ENCODE measurements at regions not wholly inside any gene's neighbourhood (a gene's known extent, or its start where the extent isn't known, plus 50 kb on each side); places are given as distances from the start of the nearest gene placed in this dataset.

DNA sequence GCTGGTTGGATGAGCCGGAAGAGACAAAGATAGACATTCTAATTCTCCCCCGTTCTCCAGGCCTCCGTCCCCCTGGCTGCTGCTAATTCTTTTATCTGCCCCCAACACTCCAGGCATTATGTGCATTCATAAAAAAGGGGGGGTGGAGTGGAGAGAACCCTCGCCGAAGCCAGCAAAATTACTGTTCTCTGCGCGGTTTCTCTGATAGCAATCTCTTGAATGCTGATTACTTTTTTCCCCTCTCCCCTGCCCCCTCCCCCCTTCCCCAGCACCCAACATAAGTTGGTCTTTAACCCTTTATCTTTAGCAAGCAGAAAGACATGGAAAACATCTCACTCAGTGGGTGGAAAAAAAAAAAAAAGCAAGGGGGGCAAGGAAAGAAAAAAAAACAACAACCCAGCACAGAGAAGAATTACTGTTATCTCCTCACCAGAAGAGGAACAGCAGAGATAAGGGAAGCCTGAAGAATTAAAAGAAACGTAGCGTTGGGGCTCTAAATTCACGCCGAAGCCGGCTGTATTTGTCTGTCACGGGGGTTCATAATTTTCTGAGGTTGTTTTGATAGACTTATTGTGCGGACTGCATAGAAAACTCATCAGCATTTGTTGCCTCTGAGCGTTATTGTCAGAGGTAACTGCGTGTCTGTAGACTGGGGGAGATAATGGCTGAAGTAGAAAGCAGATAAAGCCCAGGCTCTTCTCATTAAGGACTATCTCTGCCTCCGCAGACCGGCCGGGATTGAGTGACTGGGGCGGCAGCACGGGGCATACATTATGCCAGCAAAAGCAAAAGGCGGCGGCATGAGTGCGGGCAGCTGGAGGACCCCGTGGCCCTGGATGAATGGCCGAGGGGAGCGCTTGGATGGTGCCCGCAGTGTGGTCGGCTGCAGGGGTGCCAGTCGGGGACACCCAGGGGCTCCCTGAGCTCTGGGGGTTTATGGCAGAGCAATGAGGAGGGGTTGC, 126.9 kb downstream of the MRM1 start:
- DNase-seq (ENCODE audit: low read depth in 2 of 2): no peak

DNA sequence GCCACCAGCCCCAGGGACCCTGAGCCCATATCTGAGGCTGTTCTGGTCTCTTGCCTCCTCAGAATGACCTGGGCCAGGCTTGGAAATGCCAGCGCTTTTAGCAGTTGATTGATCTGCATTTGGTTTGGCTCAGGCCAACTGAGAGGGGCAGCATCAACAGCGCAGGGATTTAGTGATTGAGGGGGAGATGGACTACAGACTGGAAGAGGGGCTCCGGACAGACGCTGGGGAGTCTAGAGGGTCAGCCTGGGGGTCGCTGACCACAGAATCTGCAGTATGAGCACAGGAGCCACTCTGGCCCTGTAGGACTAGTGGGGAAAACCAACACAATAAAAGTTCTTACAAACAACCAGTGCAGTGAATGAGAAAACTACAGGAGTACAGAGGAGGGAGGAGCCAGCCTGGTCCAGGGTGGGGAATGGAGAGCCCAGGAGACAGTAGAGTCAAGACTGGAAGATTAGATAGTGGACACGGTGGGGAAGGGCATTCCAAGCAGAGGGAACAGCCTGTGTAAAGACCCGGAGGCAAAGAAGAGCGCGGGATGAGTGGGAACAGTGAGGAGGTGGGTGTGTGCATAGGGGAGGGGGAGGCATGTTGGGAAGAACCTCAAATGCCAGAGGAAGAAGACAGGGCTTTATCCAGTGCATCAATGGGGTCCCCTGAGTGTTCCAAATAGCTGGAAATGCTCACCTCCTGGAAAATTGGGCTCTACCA, 128.9 kb downstream of the MRM1 start:
- DNase-seq (ENCODE audit: low read depth in 2 of 2): no peak

DNA sequence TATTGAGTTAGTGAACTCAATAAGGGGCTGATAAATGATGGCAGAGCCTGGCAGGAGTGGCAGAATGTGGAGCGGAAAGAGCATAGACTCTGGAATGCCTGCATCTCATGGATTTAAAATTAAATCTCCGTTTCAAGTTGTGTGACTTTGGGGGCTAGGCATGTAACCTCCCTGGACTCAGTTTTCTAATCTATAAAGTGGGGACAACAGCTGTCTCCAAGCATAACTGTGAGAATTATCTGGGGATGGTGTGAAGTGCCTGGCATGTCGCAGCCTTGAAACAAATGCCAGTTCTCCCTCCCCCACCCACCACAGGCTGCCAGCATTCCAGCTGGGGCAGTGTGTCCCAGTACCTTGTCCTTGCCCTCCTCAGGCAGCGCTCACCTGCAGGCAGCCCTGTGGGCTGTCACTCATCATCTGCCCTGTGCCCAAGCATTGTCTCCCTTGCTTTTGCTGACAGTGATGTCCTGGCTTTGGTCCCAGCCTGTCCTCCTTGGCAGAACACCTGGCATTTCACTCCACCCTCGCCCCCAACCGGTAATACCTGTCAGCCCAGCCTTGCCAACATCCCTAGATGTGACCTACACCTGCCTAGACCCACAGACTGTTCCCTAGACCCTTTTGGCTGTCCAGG, 129.6 kb downstream of the MRM1 start:
- DNase-seq (ENCODE audit: low read depth in 2 of 2): no peak

DNA sequence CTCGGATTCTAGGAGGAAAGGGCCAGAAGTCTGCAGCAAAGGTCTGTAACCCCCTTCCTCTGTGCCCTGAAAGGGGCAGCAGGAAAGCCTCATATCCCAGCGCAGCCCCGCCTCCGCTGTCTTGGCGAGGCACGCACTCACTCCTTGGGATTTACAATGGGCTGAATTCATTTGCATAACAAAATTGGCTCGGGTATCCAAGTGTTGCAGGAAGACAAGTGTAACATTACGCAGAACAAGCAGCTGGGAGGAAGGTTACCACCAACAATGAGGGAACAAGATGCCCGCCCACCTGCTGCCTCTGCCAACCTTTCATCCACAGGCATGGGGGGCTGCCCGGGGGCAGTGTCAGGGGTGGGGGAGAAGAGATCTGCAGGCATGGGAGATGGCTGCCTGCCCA, 130.4 kb downstream of the MRM1 start:
- no peak for DNase-seq (ENCODE audit: low read depth in 2 of 2)

DNA sequence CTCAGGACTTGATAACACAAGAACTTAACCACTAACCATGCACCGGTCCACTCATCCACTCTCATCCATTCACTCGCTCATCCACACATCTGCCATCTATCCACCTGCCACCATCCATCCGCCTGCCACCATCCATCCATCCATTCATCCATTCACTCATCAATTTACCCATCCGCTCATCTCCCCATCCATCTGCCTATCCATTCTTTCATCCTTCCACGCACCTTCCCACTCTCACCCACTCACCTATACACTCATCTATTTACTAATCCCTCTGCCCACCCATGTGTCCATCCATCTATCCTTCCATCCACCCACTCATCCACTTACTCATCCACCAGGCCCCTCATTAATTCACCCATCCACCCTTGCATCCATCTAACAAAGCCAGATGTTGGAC, 131.0 kb downstream of the MRM1 start:
- DNase-seq (ENCODE audit: low read depth in 2 of 2): no peak

DNA sequence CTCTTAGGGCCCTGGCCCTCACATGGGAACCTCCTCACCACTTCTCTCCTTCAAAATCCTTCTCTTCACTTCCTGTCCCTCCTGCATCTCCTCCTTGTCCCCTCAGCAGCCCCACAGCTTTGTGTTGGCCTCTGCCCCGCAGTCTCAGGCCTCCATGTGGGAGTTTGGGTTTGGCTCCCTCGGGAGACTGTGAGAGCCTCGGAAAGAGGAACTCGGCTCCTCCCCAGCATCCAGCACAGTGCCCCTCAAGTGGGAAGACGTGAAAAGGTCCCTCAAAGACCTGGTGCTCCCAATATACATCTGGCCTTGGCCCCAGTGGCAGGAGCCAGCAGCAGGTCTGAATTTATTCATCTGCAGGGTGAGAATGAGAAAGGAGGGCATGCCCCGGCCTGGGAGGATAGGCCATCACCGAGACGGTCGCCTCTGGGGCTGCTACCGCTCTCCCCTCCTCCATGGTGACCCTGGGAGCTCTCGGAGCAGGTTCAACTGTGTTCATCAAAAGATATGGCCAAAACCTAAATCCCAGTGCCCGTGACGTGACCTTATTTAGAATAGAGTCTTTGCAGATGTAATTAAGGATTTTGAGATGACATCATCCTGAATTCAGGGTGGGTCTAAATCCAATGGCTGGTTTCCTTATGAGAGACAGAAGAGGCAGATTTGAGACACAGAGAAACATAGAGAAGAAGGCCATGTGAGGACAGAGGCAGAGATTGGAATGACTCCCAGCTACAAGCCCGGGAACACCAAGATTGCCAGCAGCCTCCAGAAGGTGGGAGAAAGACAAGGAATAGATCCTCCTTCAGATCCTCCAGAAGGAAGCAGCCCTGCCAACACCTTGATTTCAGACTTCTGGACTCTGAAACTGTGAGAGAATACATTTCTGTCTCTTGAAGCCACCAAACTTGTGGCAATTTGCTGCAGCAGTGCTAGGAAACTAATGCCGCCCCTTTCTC, 135.1 kb downstream of the MRM1 start:
- no peak for DNase-seq (ENCODE audit: low read depth in 2 of 2)

DNA sequence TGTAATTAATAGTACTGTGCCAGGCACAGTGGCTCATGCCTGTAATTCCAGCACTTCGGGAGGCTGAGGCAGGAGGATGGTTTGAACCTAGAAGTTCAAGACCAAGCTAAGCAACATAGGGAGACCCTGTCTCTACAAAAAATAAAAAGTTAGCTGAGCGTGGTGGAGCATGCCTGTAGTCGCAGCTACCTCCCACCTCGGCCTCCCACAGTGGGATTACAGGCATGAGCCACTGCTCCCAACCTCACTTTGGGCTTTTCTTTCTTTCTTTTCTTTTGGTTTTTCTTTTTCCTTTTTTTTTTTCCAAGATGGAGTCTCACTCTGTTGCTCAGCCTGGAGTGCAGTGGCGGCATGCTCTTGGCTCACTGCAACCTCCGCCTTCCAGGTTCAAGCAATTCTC, 137.8 kb downstream of the MRM1 start:
- DNase-seq (ENCODE audit: low read depth in 2 of 2): no peak

GRCh38 chr17:36740157-36740556, 138.8 kb downstream of the MRM1 start:
- no peak for DNase-seq (ENCODE audit: low read depth in 2 of 2)

GRCh38 chr17:36741019-36741902, 139.9 kb downstream of the MRM1 start:
- DNase-seq (ENCODE audit: low read depth in 2 of 2): no peak

- DNase-seq (ENCODE audit: low read depth in 2 of 2): no peak
Observed at GRCh38 chr17:36742267-36743000, 141.1 kb downstream of the MRM1 start.

GRCh38 chr17:36743130-36743529, 141.7 kb downstream of the MRM1 start:
- DNase-seq (ENCODE audit: low read depth in 2 of 2): no peak

DNA sequence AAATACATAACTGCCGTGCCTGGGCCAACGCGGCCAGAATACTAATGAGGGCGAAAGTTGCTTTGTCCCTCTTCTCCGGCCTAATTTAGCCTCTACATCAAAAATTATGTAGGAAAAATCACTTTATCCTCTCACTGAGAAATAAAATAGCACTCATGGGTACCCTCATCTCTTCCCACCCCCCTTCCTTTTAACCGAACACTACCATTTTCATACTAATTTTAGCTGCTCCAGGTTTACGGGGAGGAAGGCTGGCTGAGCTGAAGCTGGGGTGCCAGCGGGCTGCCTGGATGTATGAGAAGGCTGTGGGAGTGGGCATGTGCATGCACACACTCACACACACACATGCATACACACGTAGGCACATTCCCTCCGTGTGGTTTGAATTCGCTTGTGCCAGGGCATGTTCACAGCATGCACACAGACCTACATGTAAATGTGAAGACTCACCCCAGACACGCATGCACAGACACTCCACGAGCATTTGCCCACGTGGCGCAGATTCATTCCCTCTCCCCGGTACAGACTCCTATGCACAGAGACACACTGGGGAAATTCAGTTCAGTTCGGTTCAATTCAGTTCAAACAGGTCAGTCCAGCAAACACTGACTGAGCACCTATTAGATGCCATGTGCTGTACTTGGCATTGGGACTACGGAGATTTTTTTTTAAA, 145.1 kb downstream of the MRM1 start:
- DNase-seq (ENCODE audit: low read depth in 2 of 2): no peak

DNA sequence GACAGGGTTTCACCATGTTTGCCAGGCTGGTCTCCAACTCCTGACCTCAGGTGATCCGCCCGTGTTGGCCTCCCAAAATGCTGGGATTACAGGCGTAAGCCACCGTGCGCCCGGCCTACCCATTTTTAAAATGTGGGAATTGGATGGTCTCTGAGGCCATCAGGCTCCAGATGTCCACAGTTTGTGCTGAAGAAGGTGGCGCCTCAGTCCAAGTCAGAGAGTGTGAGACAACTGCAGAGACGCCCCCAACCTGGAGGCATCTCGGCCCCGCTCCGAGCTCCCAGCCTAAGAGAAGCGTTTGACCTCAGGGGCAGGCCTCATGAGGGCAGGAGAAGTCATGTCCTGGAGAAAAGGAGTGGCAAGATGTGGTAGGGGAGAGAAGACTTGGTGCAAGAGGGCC, 146.5 kb downstream of the MRM1 start:
- no peak for DNase-seq (ENCODE audit: low read depth in 2 of 2)

- no peak for DNase-seq (ENCODE audit: low read depth in 2 of 2)
Observed at GRCh38 chr17:36748272-36748671, 146.9 kb downstream of the MRM1 start.

GRCh38 chr17:36749493-36749892, 148.1 kb downstream of the MRM1 start:
- DNase-seq (ENCODE audit: low read depth in 2 of 2): no peak

- DNase-seq (ENCODE audit: low read depth in 2 of 2): no peak
Observed at GRCh38 chr17:36750316-36750885, 149.0 kb downstream of the MRM1 start.

GRCh38 chr17:36752096-36752888, 150.9 kb downstream of the MRM1 start:
- no peak for DNase-seq (ENCODE audit: low read depth in 2 of 2)

DNA sequence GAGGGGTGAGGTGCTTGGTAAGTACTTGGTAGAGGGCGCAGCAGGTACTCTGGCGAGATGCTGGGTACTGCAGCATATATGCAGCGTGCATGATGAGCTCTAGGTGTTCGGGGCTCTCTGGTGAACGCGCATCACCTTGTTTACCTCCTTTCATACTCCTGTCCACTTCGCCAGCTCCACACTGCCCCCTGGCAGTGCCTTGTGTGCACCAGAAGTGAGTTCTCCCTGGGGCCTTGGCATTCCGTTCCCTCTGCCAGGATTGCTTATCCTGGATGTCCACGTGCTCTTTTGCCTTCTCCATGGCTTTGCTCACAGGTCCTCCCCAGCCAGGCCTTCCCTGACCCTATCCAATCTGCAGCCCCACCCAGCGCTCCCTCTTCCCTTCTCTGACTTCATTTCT, 154.2 kb downstream of the MRM1 start:
- peak in 1 of 2 donors; percentile 11 for DNase-seq (ENCODE audit: low read depth in 2 of 2)
